ENCODE measurements at regions not wholly inside any gene's neighbourhood (a gene's known extent, or its start where the extent isn't known, plus 50 kb on each side); places are given as distances from the start of the nearest gene placed in this dataset.

- DNase-seq: no peak
Measured at GRCh38 chr1:4554271-4554865, 100.0 kb upstream of the AJAP1 start.

- no peak for DNase-seq
Measured at GRCh38 chr1:4557949-4558348, 96.5 kb upstream of the AJAP1 start.

- no peak for DNase-seq
Measured at GRCh38 chr1:4561205-4561604, 93.2 kb upstream of the AJAP1 start.

GRCh38 chr1:4562321-4562720, 92.1 kb upstream of the AJAP1 start:
- no peak for DNase-seq

GRCh38 chr1:4563586-4563985, 90.8 kb upstream of the AJAP1 start:
- no peak for DNase-seq

GRCh38 chr1:4564051-4564450, 90.4 kb upstream of the AJAP1 start:
- no peak for DNase-seq

- no peak for DNase-seq
Measured at GRCh38 chr1:4565166-4565565, 89.2 kb upstream of the AJAP1 start.

- DNase-seq: no peak
Measured at GRCh38 chr1:4565801-4566449, 88.5 kb upstream of the AJAP1 start.

GRCh38 chr1:4571263-4571662, 83.1 kb upstream of the AJAP1 start:
- DNase-seq: no peak

- DNase-seq: no peak
Measured at GRCh38 chr1:4573526-4573925, 80.9 kb upstream of the AJAP1 start.

GRCh38 chr1:4581807-4582206, 72.6 kb upstream of the AJAP1 start:
- DNase-seq: no peak

- DNase-seq: no peak
Measured at GRCh38 chr1:4584449-4584848, 70.0 kb upstream of the AJAP1 start.

- no peak for DNase-seq
Measured at GRCh38 chr1:4585216-4585615, 69.2 kb upstream of the AJAP1 start.

- DNase-seq: no peak
Measured at GRCh38 chr1:4585705-4586104, 68.7 kb upstream of the AJAP1 start.

- no peak for DNase-seq
Measured at GRCh38 chr1:4586611-4587160, 67.7 kb upstream of the AJAP1 start.

GRCh38 chr1:4587721-4588120, 66.7 kb upstream of the AJAP1 start:
- DNase-seq: no peak

GRCh38 chr1:4590756-4591155, 63.7 kb upstream of the AJAP1 start:
- no peak for DNase-seq

GRCh38 chr1:4591926-4592325, 62.5 kb upstream of the AJAP1 start:
- DNase-seq: no peak

- no peak for DNase-seq
Measured at GRCh38 chr1:4593106-4593505, 61.3 kb upstream of the AJAP1 start.

- no peak for DNase-seq
Measured at GRCh38 chr1:4594286-4594991, 60.0 kb upstream of the AJAP1 start.

- DNase-seq: no peak
Measured at GRCh38 chr1:4595341-4596225, 58.8 kb upstream of the AJAP1 start.

GRCh38 chr1:4596486-4596885, 57.9 kb upstream of the AJAP1 start:
- no peak for DNase-seq

GRCh38 chr1:4597020-4597419, 57.4 kb upstream of the AJAP1 start:
- DNase-seq: no peak

Data from right hindlimb (tissue), 1 donor.